GM21367 (cell line): ENCODE measurements at regions not wholly inside any gene's neighbourhood (a gene's known extent, or its start where the extent isn't known, plus 50 kb on each side); places are given as distances from the start of the nearest gene placed in this dataset.

Source experiments
- ATAC-seq: cut with Tn5 transposase; IDR thresholded peaks from one replicate; pipeline ENCODE4 v1.9.1; 2021; ENCODE audit not compliant: unreplicated experiment

- ATAC-seq, result no peak
Observed at GRCh38 chr4:162659716-162660115, 495.9 kb upstream of the FSTL5 start.

- ATAC-seq, result no peak
Observed at GRCh38 chr4:162657966-162658365, 494.2 kb upstream of the FSTL5 start.

GRCh38 chr4:162650166-162650565 is 486.4 kb upstream of the FSTL5 start:
- ATAC-seq, result no peak

GRCh38 chr4:162645381-162645780 is 481.6 kb upstream of the FSTL5 start:
- no peak for ATAC-seq

GRCh38 chr4:162644346-162644745 is 480.5 kb upstream of the FSTL5 start:
- no peak for ATAC-seq

GRCh38 chr4:162640152-162640551 is 476.4 kb upstream of the FSTL5 start:
- ATAC-seq, result no peak

- no peak for ATAC-seq
Observed at GRCh38 chr4:162634390-162634789, 470.6 kb upstream of the FSTL5 start.

GRCh38 chr4:162622664-162623063 is 458.9 kb upstream of the FSTL5 start:
- ATAC-seq, result no peak

GRCh38 chr4:162610116-162610515 is 446.3 kb upstream of the FSTL5 start:
- ATAC-seq, result no peak

GRCh38 chr4:162586266-162586665 is 422.5 kb upstream of the FSTL5 start:
- ATAC-seq, result no peak

- ATAC-seq, result no peak
Observed at GRCh38 chr4:162582180-162582579, 418.4 kb upstream of the FSTL5 start.

GRCh38 chr4:162565730-162566129 is 401.9 kb upstream of the FSTL5 start:
- ATAC-seq, result no peak

GRCh38 chr4:162560073-162560472 is 396.3 kb upstream of the FSTL5 start:
- ATAC-seq, result no peak

- ATAC-seq, result no peak
Observed at GRCh38 chr4:162557516-162558106, 393.8 kb upstream of the FSTL5 start.

- no peak for ATAC-seq
Observed at GRCh38 chr4:162535121-162535520, 371.3 kb upstream of the FSTL5 start.

- ATAC-seq, result no peak
Observed at GRCh38 chr4:162523171-162523570, 359.4 kb upstream of the FSTL5 start.

- no peak for ATAC-seq
Observed at GRCh38 chr4:162522724-162523123, 358.9 kb upstream of the FSTL5 start.

GRCh38 chr4:162510937-162511336 is 347.1 kb upstream of the FSTL5 start:
- ATAC-seq, result no peak

- no peak for ATAC-seq
Observed at GRCh38 chr4:162510115-162510514, 346.3 kb upstream of the FSTL5 start.

- ATAC-seq, result no peak
Observed at GRCh38 chr4:162509333-162509732, 345.5 kb upstream of the FSTL5 start.

- ATAC-seq, result no peak
Observed at GRCh38 chr4:162506253-162506652, 342.5 kb upstream of the FSTL5 start.

- no peak for ATAC-seq
Observed at GRCh38 chr4:162503868-162504267, 340.1 kb upstream of the FSTL5 start.

- no peak for ATAC-seq
Observed at GRCh38 chr4:162502109-162502508, 338.3 kb upstream of the FSTL5 start.

- no peak for ATAC-seq
Observed at GRCh38 chr4:162499478-162499877, 335.7 kb upstream of the FSTL5 start.
